ENCODE measurements at regions not wholly inside any gene's neighbourhood (a gene's known extent, or its start where the extent isn't known, plus 50 kb on each side); places are given as distances from the start of the nearest gene placed in this dataset.

DNA sequence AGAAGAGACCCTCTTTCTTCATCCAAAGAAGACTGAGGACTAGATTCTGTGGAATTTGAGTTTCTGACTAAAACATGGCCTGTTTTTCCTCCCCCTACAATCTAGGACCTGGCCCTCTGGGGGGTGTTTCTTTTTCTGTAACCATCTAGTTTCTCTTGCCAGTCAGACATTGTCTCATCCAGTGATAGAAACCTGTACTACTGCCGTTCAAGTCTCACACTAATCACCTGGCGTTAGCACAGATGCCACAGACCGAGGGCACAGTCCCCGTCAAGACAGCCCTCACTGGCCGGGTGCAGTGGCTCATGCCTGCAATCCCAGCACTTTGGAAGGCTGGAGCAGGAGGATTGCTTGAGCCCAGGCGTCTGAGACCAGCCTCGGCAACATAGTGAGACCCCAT lies 126.9 kb upstream of the NDUFV2 start:
- Histone ChIP-seq H2AFZ (ENCODE audit: low read depth, low read length) (0 out of 2 replicates have a peak overlapping the region, but pooled peaks have one; percentile 9), H3K27ac (ENCODE audit: extremely low read depth, low read depth, low read length) (no peak overlapping the region), H3K9me1 (ENCODE audit: control insufficient read depth, insufficient read depth, low read length) (no peaks in the 10 kb centered on the region), H3K4me3 (no peak overlapping the region), H4K20me1 (replicated peaks; ENCODE audit: control insufficient read depth, insufficient read depth, low read length) (no peaks in the 10 kb centered on the region), H3K36me3 (ENCODE audit: control insufficient read depth, insufficient read depth, low read length) (no peaks in the 10 kb centered on the region), H3K4me2 (ENCODE audit: insufficient read depth, low read length) (no peak overlapping the region), H3K27me3 (ENCODE audit: control insufficient read depth in 2 of 2, insufficient read depth in 2 of 2, low read length in 2 of 2) (no peaks in the 10 kb centered on the region), H3K79me2 (ENCODE audit: control insufficient read depth, insufficient read depth, low read length) (no peaks in the 10 kb centered on the region), H3K4me1 (replicated peaks in 1 of 2; ENCODE audit: control insufficient read depth in 2 of 2, insufficient read depth in 2 of 2, low read length in 2 of 2) (peaks cover 9 to 13% of the 10 kb centered on the region in 2 experiments; a peak in 4 of 5 replicates), H3K9me3 (replicated peaks; ENCODE audit: control insufficient read depth, insufficient read depth, low read depth, low read length) (no peaks in the 10 kb centered on the region), H3K9ac (ENCODE audit: insufficient read depth in 1 of 2, low read depth in 2 of 2, low read length in 2 of 2) (no peak overlapping the region)
- ChIA-PET POLR2A (interaction anchor here (1.1 kb wide), 1 partner anchor 13 kb away, joined by 4 read pairs; no protein-coding TSS in a partner anchor), CTCF (ENCODE audit: low intra/inter-chr PET ratio) (no interaction called here)
- FAIRE-seq (no peak), DNase-seq (ENCODE audit: extremely low read depth in 1 of 4, low spot score in 3 of 4) (no peak), ATAC-seq (no peak)
- intact Hi-C loops (cut with micrococcal nuclease) (no loop called here), in situ Hi-C loops (cut with MboI) (no loop called here)
- no TSS peak for BruUV-seq (replicated peaks)
- 35% methylated on average over 7 of the region's 7 CpGs for WGBS (ENCODE audit: insufficient coverage, low coverage, missing lambda C conversion rate)
- TF ChIP-seq CHD1 (IDR thresholded peaks at IDR 0.05; ENCODE audit: low read length), result no peak
- no peak for TF ChIP-seq L3MBTL2 (IDR thresholded peaks at IDR 0.05)
- TF ChIP-seq SLC30A9 (CRISPR knock-in tag; IDR thresholded peaks at IDR 0.05), result no peak
- no peak for TF ChIP-seq NONO (IDR thresholded peaks at IDR 0.05; ENCODE audit: low read depth in 2 of 2, low read length in 1 of 2)
- TF ChIP-seq ZNF695 (CRISPR knock-in tag; IDR thresholded peaks at IDR 0.05), result no peak
- no peak for TF ChIP-seq TEAD2 (tag; IDR thresholded peaks at IDR 0.05)

GRCh38 chr18:8976606-8977005 lies 125.9 kb upstream of the NDUFV2 start:
- Histone ChIP-seq H3K79me2 (ENCODE audit: control insufficient read depth, insufficient read depth, low read length) (no peaks in the 10 kb centered on the region), H3K27me3 (ENCODE audit: control insufficient read depth in 2 of 2, insufficient read depth in 2 of 2, low read length in 2 of 2) (no peaks in the 10 kb centered on the region), H3K9me1 (ENCODE audit: control insufficient read depth, insufficient read depth, low read length) (no peaks in the 10 kb centered on the region), H3K4me3 (no peak overlapping the region), H3K9ac (ENCODE audit: insufficient read depth in 1 of 2, low read depth in 2 of 2, low read length in 2 of 2) (no peak overlapping the region), H3K4me1 (replicated peaks in 1 of 2; ENCODE audit: control insufficient read depth in 2 of 2, insufficient read depth in 2 of 2, low read length in 2 of 2) (peaks cover 0 to 5% of the 10 kb centered on the region in 2 experiments; a peak in 3 of 5 replicates), H3K4me2 (ENCODE audit: insufficient read depth, low read length) (no peak overlapping the region), H4K20me1 (replicated peaks; ENCODE audit: control insufficient read depth, insufficient read depth, low read length) (no peaks in the 10 kb centered on the region), H2AFZ (ENCODE audit: low read depth, low read length) (no peak overlapping the region), H3K27ac (ENCODE audit: extremely low read depth, low read depth, low read length) (no peak overlapping the region), H3K36me3 (ENCODE audit: control insufficient read depth, insufficient read depth, low read length) (no peaks in the 10 kb centered on the region), H3K9me3 (replicated peaks; ENCODE audit: control insufficient read depth, insufficient read depth, low read depth, low read length) (no peaks in the 10 kb centered on the region)
- DNase-seq (ENCODE audit: extremely low read depth in 1 of 4, low spot score in 3 of 4), result no peak
- ATAC-seq, result no peak
- ChIA-PET CTCF (ENCODE audit: low intra/inter-chr PET ratio) (no interaction called here), POLR2A (interaction anchor here (0.7 to 1.1 kb wide), 2 partner anchors 14 to 507 kb away, joined by 3 to 4 read pairs; no protein-coding TSS in a partner anchor)
- no TSS peak for BruUV-seq (replicated peaks)
- no peak for TF ChIP-seq THRB (CRISPR knock-in tag; conservative IDR thresholded peaks at IDR 0.05)
- no peak for TF ChIP-seq U2AF2 (optimal IDR thresholded peaks at IDR 0.05; ENCODE audit: low read depth, low read length)
- TF ChIP-seq RB1 (IDR thresholded peaks at IDR 0.05; ENCODE audit: low read depth), result no peak
- TF ChIP-seq, protein P1, sequence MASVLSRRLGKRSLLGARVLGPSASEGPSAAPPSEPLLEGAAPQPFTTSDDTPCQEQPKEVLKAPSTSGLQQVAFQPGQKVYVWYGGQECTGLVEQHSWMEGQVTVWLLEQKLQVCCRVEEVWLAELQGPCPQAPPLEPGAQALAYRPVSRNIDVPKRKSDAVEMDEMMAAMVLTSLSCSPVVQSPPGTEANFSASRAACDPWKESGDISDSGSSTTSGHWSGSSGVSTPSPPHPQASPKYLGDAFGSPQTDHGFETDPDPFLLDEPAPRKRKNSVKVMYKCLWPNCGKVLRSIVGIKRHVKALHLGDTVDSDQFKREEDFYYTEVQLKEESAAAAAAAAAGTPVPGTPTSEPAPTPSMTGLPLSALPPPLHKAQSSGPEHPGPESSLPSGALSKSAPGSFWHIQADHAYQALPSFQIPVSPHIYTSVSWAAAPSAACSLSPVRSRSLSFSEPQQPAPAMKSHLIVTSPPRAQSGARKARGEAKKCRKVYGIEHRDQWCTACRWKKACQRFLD (CRISPR knock-in tag; IDR thresholded peaks at IDR 0.05), result no peak
- intact Hi-C loops (cut with micrococcal nuclease) (no loop called here), in situ Hi-C loops (cut with MboI) (no loop called here)
- FAIRE-seq, result no peak
- WGBS (ENCODE audit: insufficient coverage, low coverage, missing lambda C conversion rate), result 48% methylated on average over 3 of the region's 3 CpGs

Data from K562 (cell line).